HG03139 (cell line): ENCODE measurements at regions not wholly inside any gene's neighbourhood (a gene's known extent, or its start where the extent isn't known, plus 50 kb on each side); places are given as distances from the start of the nearest gene placed in this dataset.
"Not testable (repeated sequence)": the region's sequence is repeated elsewhere in the genome, so short reads cannot be mapped to it uniquely, and the experiment has no call there.

Experiments used
- ATAC-seq: cut with Tn5 transposase; IDR thresholded peaks from one replicate; pipeline ENCODE4 v1.9.1; 2021; ENCODE audit not compliant: unreplicated experiment

GRCh38 chr7:67666359-67666758 is 669.7 kb downstream of the TYW1 start:
- not testable (repeated sequence) for ATAC-seq

- ATAC-seq, result no peak
These were observed 674.4 kb downstream of the TYW1 start for GRCh38 chr7:67671006-67671548.

DNA sequence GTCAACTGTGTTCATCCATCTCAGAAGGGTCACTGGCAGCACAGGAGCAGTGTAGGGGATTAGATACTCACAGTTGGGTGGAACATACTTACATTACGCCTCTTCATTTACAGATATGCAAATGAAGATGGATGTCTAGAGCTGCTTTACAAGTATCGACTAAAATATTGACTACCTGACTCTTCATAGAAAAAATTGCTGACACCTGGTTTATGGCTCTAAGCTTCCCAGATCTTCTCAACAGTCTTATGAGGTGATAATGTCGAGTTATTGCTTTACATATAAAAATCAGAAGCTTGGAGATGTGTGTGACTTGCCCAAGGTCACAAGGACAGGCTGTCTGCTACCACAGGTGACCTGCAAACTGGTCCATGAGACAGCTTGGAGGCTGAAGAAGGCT is 677.2 kb downstream of the TYW1 start:
- no peak for ATAC-seq

DNA sequence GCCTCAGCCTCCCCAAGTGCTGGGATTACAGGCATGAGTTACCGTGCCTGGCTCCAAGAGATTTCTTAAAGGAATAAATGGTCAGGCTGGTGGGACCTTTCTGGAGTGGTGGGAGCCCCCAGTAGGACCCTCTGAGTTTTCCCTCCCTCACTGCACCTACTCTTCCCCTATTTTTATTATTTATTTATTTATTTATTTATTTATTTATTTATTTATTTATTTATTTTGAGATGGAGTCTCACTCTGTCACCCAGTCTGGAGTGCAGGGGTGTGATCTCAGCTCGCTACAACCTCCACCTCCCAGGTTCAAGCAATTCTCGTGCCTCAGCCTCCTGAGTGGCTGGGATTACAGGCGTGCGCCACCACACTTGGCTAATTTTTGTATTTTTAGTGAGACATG is 678.2 kb downstream of the TYW1 start:
- ATAC-seq, result not testable (repeated sequence)

- no peak for ATAC-seq
These were observed 679.3 kb downstream of the TYW1 start for GRCh38 chr7:67675971-67676370.

DNA sequence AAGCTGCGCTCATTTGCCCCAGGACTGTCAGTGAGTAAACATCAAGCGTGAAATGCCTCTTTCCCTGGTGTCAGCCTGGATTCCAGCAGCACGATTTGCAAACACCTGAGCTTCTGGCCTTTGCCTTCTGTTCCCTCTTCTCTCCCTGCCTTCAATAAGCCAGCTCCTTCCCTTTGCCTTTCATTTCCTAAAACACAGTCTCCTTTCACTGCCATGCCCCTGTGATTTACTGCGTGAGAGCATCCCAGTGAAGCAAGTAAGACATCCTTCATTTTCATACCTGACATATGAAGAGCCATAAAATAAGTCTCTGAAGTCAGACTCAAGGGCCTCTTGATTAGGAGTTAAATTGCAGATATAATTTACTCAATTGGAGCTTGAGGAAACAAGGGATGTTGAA is 681.8 kb downstream of the TYW1 start:
- no peak for ATAC-seq

- no peak for ATAC-seq
These were observed 687.0 kb downstream of the TYW1 start for GRCh38 chr7:67683628-67684027.

DNA sequence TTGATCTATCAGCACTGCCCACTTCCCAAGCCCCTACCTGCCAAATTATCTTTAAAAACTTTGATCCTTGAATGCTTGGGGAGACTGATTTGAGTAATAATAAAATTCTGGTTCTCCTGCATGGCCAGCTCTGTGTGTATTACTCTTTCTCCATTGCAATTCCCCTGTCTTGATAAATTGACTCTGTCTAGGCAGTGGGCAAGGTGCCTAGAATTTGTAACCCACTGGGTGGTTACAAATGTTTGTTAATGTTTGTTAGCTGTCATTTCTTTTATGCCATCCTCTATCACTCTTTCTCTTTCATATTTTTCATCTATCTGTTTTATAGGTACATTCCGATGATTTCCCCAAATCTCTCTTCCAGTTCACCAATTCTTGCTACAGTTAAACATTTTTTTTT is 694.1 kb downstream of the TYW1 start:
- no peak for ATAC-seq

DNA sequence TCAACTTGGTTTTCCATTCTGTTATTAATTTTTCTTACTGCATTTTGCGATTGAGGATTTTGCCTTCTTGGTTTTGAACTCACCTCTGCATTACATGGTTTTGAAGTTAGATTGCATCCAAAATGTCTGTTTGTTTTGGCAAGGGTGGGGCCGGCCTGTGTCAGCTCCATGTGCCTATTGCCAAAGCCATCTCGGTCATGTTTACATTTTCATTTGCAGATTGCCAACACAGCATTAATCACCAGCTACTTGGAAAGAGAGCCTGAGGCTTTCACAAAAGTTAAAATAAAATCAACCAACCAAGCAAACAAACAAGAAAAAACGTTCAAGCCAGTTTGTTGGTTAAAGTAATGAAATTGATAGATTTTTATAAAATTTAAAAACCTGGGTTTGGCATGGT is 695.8 kb downstream of the TYW1 start:
- ATAC-seq, result no peak

DNA sequence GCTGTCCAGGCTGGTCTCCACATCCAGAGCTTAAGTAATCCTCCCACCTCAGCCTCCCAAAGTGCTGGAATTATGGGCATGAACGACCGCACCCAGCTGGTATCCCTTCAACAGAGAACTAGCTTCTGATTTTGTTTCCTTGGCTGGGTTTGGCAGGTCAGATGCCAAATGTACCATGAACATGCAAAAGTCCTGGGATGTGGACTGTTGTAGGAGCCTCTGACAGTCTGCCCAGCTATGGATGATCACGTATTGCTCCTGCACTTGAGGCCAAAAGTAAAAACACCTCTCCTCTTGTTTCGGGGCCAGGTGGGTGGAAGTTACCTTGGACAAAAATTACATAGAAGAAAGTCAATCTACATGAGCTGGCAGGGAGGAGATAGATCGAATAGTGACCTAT is 699.5 kb downstream of the TYW1 start:
- ATAC-seq, result no peak

DNA sequence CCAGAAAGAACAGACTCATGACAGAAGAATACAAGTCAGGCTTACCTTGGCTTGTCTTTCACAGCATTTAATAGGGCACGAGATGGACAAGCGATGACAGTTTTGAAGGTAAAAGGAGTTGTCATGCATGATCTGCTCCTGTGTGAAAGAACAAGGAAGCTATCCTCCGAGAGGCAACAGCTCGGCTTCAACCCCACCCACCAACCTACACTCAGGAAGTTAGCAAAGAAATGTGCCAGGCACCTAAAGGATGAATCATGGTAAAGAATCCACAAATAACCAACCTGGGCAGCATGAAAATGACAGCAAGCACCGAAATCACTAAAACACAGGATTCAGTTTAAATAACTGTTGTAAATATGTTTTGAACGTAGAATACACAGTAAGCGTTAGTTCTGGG is 700.2 kb downstream of the TYW1 start:
- ATAC-seq, result no peak

DNA sequence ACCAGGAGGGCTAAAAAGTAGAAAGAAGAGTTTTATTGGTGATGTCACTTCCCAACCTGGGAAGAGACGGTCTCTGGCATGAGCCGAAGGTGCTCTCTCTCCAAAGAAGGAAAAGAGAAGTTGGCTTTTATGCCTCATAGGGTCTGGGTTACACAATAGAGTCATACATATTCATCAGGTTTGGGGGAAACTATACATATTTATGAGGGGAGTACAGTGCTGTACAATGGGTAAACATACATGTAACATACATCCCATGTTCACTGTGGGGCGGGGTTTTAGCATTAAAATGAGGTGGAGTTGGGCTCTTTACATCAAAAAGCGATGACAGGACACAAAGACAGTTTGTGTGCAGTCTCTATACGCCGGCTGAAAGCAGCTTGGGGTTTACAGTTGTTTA is 701.7 kb downstream of the TYW1 start:
- ATAC-seq, result no peak

- no peak for ATAC-seq
These were observed 709.2 kb downstream of the TYW1 start for GRCh38 chr7:67705850-67706249.

DNA sequence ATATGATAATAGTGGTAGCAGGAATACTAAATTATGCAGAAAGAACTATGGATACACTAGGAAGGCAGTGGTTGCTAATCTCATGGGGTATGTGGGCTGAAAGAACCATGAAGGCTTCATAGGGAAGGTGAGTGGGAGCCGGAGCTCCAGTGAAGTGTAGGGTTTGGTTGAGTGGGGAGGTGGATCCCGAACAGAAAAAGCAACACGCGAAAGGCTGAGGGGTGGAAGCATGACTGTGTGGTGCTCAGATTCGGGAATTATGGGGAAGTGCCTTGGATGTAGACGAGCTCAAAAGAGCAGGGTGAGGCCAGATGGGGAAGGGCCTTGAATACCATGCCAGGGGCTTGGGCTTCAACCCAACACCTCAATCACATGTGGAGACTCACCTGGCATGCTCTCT is 715.1 kb downstream of the TYW1 start:
- ATAC-seq, result no peak

- ATAC-seq, result no peak
These were observed 716.9 kb downstream of the TYW1 start for GRCh38 chr7:67713451-67714056.

GRCh38 chr7:67716729-67717128 is 720.1 kb downstream of the TYW1 start:
- no peak for ATAC-seq

DNA sequence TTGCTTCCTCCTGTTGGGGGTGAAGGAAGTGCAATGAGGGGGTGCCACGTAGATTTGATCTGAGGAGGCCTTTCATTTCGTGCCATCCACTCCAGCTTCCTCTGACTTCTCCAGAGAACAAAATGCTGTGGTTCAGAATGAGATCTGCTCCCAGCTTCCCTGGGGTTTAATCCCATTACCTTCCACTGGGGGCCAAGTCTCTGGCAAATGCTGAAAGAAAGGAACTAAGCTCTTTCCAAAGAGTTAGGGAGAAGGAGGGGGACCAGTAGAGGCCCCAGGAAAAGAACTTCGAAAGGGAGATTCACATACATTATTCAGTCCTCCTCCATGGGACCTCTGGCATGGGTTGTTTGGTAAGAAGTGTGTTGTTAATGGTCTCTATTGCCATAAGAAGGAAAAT is 727.0 kb downstream of the TYW1 start:
- no peak for ATAC-seq

DNA sequence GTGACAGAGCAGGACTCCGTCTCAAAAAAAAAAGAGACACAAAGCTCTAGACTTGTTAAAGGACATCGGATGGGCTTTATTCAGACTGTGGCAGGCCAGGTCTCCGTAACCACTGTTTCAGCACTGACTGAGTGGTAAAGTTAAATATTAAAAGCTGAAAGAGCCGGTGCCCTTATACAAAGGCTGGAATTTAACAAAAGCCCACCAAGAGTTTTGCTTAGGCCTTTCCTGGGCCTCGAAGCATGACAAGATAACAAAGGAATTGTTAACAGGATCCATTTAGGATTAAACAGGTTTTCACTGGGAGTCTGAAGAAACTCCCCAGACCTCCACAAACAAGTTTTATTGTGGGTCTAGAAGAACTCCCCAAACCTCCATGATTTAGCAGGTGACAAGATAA is 727.8 kb downstream of the TYW1 start:
- no peak for ATAC-seq

DNA sequence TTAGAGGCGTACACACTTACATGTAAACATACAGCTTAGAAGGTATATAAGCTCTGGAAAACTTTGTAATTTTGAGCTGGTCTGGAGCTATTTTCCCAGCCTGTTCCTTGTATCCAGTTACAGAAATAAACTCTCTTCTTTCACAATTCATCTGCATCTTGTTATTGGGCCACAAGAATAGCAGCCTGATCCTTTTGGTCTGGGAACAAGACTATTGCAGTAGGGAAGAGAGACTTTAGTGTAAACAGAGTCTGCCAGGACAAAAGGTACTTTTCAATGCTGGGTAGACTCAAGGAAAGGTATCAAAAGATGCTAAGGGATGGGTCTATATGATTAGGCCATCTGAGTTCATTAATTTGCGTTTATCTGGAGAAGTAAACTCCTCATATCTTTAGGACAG is 728.3 kb downstream of the TYW1 start:
- no peak for ATAC-seq

DNA sequence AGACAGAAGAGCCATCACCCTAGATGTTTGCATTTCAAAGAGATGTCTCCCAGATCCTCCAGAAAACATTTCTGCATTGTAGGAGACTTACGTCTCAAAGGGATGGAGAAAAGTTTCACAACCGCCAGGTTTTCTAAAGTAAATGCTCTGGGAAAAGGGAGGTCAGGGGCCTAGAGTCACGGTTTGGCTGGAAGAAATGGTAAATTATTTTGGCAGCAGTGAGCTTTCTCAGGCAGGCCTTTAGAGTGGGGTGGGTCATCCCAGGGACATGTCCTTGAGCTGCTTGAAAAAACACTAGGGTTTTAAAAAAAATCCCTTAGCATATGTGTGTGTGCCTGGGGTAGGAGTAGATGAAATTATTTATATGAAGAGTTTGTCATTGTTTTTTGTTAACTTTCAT is 728.8 kb downstream of the TYW1 start:
- ATAC-seq, result no peak

GRCh38 chr7:67729771-67730170 is 733.1 kb downstream of the TYW1 start:
- no peak for ATAC-seq

DNA sequence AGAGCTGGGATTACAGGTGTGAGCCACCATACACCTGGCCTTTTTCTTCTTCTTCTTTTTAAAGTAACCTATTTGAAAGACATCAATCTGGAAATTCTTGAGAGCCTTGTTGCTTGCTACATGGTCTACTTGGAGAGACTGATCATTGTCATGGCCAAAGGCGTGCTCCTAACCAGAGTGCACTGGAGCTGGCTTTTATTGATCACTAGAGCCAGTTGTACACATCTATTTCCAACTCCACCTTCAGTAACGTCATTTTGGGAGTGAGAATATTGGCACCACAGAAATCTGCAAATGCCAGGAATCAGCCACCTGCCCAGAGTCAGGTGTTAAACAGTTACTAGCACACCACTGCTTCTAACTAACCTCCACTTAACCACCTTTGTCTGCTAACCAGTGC is 735.1 kb downstream of the TYW1 start:
- no peak for ATAC-seq

GRCh38 chr7:67732898-67733297 is 736.3 kb downstream of the TYW1 start:
- ATAC-seq, result no peak
